SK-N-SH (cell line): ENCODE measurements at regions not wholly inside any gene's neighbourhood (a gene's known extent, or its start where the extent isn't known, plus 50 kb on each side); places are given as distances from the start of the nearest gene placed in this dataset.
"Not testable (repeated sequence)": the region's sequence is repeated elsewhere in the genome, so short reads cannot be mapped to it uniquely, and the experiment has no call there.

Source experiments
- CTCF ChIA-PET: fragments of 300-600, 350-600 bp; formaldehyde crosslinking; extraction: SDS; loops from one replicate; lab custom pipeline; 2021; lab: Yijun Ruan, JAX
- POLR2A ChIA-PET: fragments of 350-600 bp; sonication (Branson Sonifier 250); formaldehyde crosslinking; extraction: SDS; loops from one replicate; lab custom pipeline; 2020; ENCODE audit warnings: antibody characterized with exemption, inconsistent platforms; lab: Yijun Ruan, JAX
- DNase-seq: peaks from one replicate; pipeline ENCODE4 v3.0.0; 2012
- H2AFZ ChIP-seq: fragments of 200-600 bp; sonication (generic); 2 replicates; pipeline ENCODE4 v1.8.1; 2016; ENCODE audit warnings: antibody characterized with exemption, mild to moderate bottlenecking, low read depth
- H3F3A ChIP-seq: fragments of 200-600 bp; sonication (generic); replicated peaks from 2 replicates; pipeline ENCODE3; 2016; ENCODE audit warnings: antibody characterized with exemption, mild to moderate bottlenecking; ENCODE audit not compliant: insufficient read depth
- H3K27ac ChIP-seq, 2 experiments: fragments of 200-500 bp in 1 of 2; fragments of 200-600 bp in 1 of 2; sonication (Bioruptor generic) in 1 of 2; sonication (generic), shearing (Covaris generic) in 1 of 2; 2 replicates each; pipeline versions ENCODE4 v1.5.1 to v1.6.1; 2014 to 2016; ENCODE audit warnings: low read depth in 2 of 2, inconsistent platforms in 1 of 2, low read length in 1 of 2, mild to moderate bottlenecking in 1 of 2, mixed read lengths in 1 of 2
- H3K27me3 ChIP-seq: fragments of 200-600 bp; sonication (generic), shearing (Covaris generic); 2 replicates; pipeline ENCODE4 v1.6.1; 2016; ENCODE audit warnings: mixed run types; ENCODE audit not compliant: insufficient read depth
- H3K36me3 ChIP-seq, 2 experiments: fragments of 200-500 bp in 1 of 2; fragments of 200-600 bp in 1 of 2; sonication (Bioruptor generic) in 1 of 2; sonication (generic) in 1 of 2; replicated peaks in 1 of 2; 2 replicates each; pipeline versions ENCODE3 to v1.5.1; 2014 to 2016; ENCODE audit warnings: low read length in 1 of 2, mild to moderate bottlenecking in 1 of 2; ENCODE audit not compliant: insufficient read depth in 2 of 2, control insufficient read depth in 1 of 2
- H3K4me1 ChIP-seq, 2 experiments: fragments of 200-500 bp in 1 of 2; fragments of 200-600 bp in 1 of 2; sonication (Bioruptor generic) in 1 of 2; sonication (generic), shearing (Covaris generic) in 1 of 2; 2 replicates each; pipeline versions ENCODE4 v1.5.1 to v1.6.1; 2014 to 2016; ENCODE audit warnings: low read depth in 1 of 2, low read length in 1 of 2, mixed run types in 1 of 2; ENCODE audit not compliant: insufficient read depth in 2 of 2, control insufficient read depth in 1 of 2
- H3K4me2 ChIP-seq: fragments of 200-600 bp; sonication (generic), shearing (Covaris generic); 2 replicates; pipeline ENCODE4 v1.6.1; 2017; ENCODE audit warnings: mixed run types
- H3K4me3 ChIP-seq, 2 experiments: fragments of 200-500 bp in 1 of 2; fragments of 200-600 bp in 1 of 2; sonication (Bioruptor generic) in 1 of 2; sonication (generic), shearing (Covaris generic) in 1 of 2; 2 replicates each; pipeline versions ENCODE4 v1.5.1 to v1.8.1; 2014 to 2016; ENCODE audit warnings: low read depth in 2 of 2, inconsistent platforms in 1 of 2, low read length in 1 of 2, mild to moderate bottlenecking in 1 of 2, mixed read lengths in 1 of 2, moderate library complexity in 1 of 2
- H3K79me2 ChIP-seq: fragments of 200-600 bp; sonication (generic); 2 replicates; pipeline ENCODE4 v1.8.1; 2017; ENCODE audit warnings: mild to moderate bottlenecking; ENCODE audit not compliant: insufficient read depth
- H3K9ac ChIP-seq: fragments of 200-600 bp; sonication (generic); 2 replicates; pipeline ENCODE4 v1.6.1; 2017; ENCODE audit warnings: mixed run types
- H3K9me2 ChIP-seq: fragments of 200-600 bp; sonication (generic); 2 replicates; pipeline ENCODE4 v1.6.1; 2017; ENCODE audit warnings: mixed run types
- H3K9me3 ChIP-seq: fragments of 200-600 bp; sonication (generic); 2 replicates; pipeline ENCODE4 v1.6.1; 2017; ENCODE audit warnings: mixed run types, mild to moderate bottlenecking, moderate library complexity
- H4K20me1 ChIP-seq: fragments of 200-600 bp; sonication (generic); 2 replicates; pipeline ENCODE4 v1.6.1; 2017; ENCODE audit warnings: mild to moderate bottlenecking, mixed run types; ENCODE audit not compliant: insufficient read depth
- FOSL2 ChIP-seq: IDR thresholded peaks from 2 replicates; pipeline ENCODE4 v1.4.0; 2012; ENCODE audit warnings: low read depth, mild to moderate bottlenecking, moderate library complexity, borderline replicate concordance
- FOXM1 ChIP-seq: IDR thresholded peaks from 2 replicates; pipeline ENCODE4 v1.4.0; 2012; ENCODE audit warnings: low read depth, mild to moderate bottlenecking
- NRF1 ChIP-seq: IDR thresholded peaks from 2 replicates; pipeline ENCODE4 v1.6.1; 2012; ENCODE audit warnings: low read depth, mild to moderate bottlenecking, low read length
- RAD21 ChIP-seq: IDR thresholded peaks from 2 replicates; pipeline ENCODE4 v1.6.1; 2012; ENCODE audit warnings: mild to moderate bottlenecking, low read length
- SIN3A ChIP-seq: IDR thresholded peaks from 2 replicates; pipeline ENCODE4 v1.6.1; 2012; ENCODE audit warnings: low read depth, mild to moderate bottlenecking, low read length, moderate library complexity, borderline replicate concordance
- SMC3 ChIP-seq: IDR thresholded peaks from 2 replicates; pipeline ENCODE4 v1.6.1; 2012; ENCODE audit warnings: low read depth, low read length, improper control_type of control experiment
- YY1 ChIP-seq: IDR thresholded peaks from 2 replicates; pipeline ENCODE4 v1.4.0; 2012; ENCODE audit warnings: low read depth, mild to moderate bottlenecking
- WGBS: methylation state at CpG from one replicate; pipeline ENCODE4 v1.1.6; 2017; ENCODE audit warnings: low lambda C conversion rate; 5-methylcytosine and 5-hydroxymethylcytosine counted together
- TF ChIP-seq, protein P1 (sequence below): fragments of 200-600 bp; sonication (generic); IDR thresholded peaks from 2 replicates; pipeline ENCODE4 v1.6.1; 2017; ENCODE audit warnings: antibody characterized with exemption, mild to moderate bottlenecking, moderate library complexity

DNA sequence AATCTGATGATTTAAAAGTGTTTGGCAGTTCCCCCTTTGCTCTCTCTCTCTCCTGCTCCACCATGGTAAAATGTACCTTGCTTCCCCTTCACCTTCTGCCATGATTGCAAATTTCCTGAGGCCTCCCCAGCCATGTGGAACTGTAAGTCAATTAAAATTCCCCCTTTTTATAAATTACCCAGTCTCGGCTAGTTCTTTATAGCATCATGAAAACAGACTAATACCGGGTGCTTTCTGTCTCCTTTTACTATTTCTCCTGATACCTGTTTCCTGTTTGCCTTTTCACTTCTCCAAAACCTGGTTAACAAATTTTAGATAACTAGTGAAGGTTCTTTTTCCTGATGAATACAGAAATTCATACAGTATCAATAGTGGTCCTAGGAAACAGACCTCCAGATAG is 1670.3 kb downstream of the MRPL39 start:
- TF ChIP-seq NRF1 = no peak
- H3K9ac ChIP-seq = no peak overlapping the region
- 68% methylated on average over 2 of the region's 2 CpGs for WGBS
- H3K36me3 ChIP-seq = no peaks in the 10 kb centered on the region
- no peaks in the 10 kb centered on the region for H3K9me2 ChIP-seq
- no peak overlapping the region for H3K4me3 ChIP-seq
- no peaks in the 10 kb centered on the region for H3K27me3 ChIP-seq
- H3K9me3 ChIP-seq = no peaks in the 10 kb centered on the region
- CTCF ChIA-PET = interaction anchor here (1.6 to 1.9 kb wide), 3 partner anchors 12 to 108 kb away, joined by 4 to 6 read pairs (median 5); no protein-coding TSS in a partner anchor
- no peaks in the 10 kb centered on the region for H3K4me1 ChIP-seq
- no peaks in the 10 kb centered on the region for H3F3A ChIP-seq
- no peak for DNase-seq
- H3K79me2 ChIP-seq = no peaks in the 10 kb centered on the region
- H3K27ac ChIP-seq = no peak overlapping the region
- no peak overlapping the region for H2AFZ ChIP-seq
- POLR2A ChIA-PET = no interaction called here
- H4K20me1 ChIP-seq = no peaks in the 10 kb centered on the region
- H3K4me2 ChIP-seq = no peak overlapping the region

DNA sequence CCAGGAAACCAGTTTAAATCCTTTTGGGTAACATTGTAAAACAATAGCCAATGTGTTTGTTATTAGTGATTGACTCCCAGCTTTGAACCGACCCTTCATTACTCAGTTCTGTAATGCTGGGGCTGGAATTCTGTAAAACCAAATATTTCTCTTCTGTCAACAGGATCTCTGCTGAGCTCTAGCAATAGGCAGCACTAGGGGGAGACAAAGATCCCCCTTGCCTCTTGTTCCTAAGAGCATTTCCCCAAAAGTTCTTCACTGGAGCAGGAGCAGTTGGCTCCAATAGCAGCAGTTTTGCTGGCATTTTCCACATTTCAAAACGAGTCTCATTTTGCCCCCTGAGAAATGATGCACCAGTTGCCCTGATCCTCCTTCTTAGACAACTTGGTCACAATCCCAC is 1671.1 kb downstream of the MRPL39 start:
- no peaks in the 10 kb centered on the region for H3K79me2 ChIP-seq
- CTCF ChIA-PET = interaction anchor here (0.6 to 1.9 kb wide), 6 partner anchors 11 to 109 kb away, joined by 3 to 6 read pairs (median 4); no protein-coding TSS in a partner anchor

DNA sequence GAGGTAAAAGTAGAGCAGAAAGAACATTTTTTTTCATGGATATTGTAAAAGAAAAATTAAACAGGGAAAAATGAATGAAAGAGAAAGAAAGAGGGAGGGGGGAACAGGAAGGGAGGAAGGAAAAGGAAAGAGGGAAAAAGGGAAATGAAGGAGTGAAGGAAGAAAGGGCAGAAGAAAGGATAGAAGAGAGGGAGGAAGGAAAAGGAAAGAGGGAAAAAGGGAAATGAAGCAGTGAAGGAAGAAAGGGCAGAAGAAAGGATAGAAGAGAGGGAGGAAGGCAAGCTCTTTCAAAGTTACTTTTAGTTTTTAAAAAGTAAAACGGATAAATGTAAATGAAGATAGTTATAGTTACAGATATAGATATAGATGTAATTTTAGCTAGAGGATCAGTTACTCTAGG is 1676.7 kb downstream of the MRPL39 start:
- no peaks in the 10 kb centered on the region for H3K27me3 ChIP-seq
- H3K4me3 ChIP-seq = no peak overlapping the region
- no peaks in the 10 kb centered on the region for H3K79me2 ChIP-seq
- H3K9me2 ChIP-seq = no peaks in the 10 kb centered on the region
- H3K9ac ChIP-seq = no peak overlapping the region
- 63% methylated on average over 1 of the region's 1 CpG for WGBS
- H3K9me3 ChIP-seq = no peaks in the 10 kb centered on the region
- CTCF ChIA-PET = no interaction called here
- no peaks in the 10 kb centered on the region for H3K36me3 ChIP-seq
- no peak overlapping the region for H3K27ac ChIP-seq
- DNase-seq = no peak
- no peaks in the 10 kb centered on the region for H3F3A ChIP-seq
- no peaks in the 10 kb centered on the region for H4K20me1 ChIP-seq
- POLR2A ChIA-PET = no interaction called here
- H3K4me1 ChIP-seq = no peaks in the 10 kb centered on the region
- no peak overlapping the region for H3K4me2 ChIP-seq
- no peak for TF ChIP-seq FOSL2
- no peak for TF ChIP-seq SIN3A
- no peak overlapping the region for H2AFZ ChIP-seq

More for the DNA sequence above, 1671.1 kb downstream of the MRPL39 start:
- Histone ChIP-seq H3F3A (no peaks in the 10 kb centered on the region), H4K20me1 (no peaks in the 10 kb centered on the region), H3K27me3 (no peaks in the 10 kb centered on the region), H3K36me3 (no peaks in the 10 kb centered on the region), H3K4me2 (no peak overlapping the region), H3K27ac (no peak overlapping the region), H3K4me3 (no peak overlapping the region), H2AFZ (no peak overlapping the region), H3K9me2 (no peaks in the 10 kb centered on the region), H3K9ac (no peak overlapping the region), H3K4me1 (no peaks in the 10 kb centered on the region), H3K9me3 (no peaks in the 10 kb centered on the region)
- peak; percentile 39 for DNase-seq
- WGBS = 12% methylated on average over 2 of the region's 2 CpGs
- TF ChIP-seq SMC3 = peak; percentile 58
- TF ChIP-seq YY1 = no peak
- TF ChIP-seq RAD21 = peak; percentile 60
- TF ChIP-seq FOXM1 = no peak
- TF ChIP-seq, protein P1, sequence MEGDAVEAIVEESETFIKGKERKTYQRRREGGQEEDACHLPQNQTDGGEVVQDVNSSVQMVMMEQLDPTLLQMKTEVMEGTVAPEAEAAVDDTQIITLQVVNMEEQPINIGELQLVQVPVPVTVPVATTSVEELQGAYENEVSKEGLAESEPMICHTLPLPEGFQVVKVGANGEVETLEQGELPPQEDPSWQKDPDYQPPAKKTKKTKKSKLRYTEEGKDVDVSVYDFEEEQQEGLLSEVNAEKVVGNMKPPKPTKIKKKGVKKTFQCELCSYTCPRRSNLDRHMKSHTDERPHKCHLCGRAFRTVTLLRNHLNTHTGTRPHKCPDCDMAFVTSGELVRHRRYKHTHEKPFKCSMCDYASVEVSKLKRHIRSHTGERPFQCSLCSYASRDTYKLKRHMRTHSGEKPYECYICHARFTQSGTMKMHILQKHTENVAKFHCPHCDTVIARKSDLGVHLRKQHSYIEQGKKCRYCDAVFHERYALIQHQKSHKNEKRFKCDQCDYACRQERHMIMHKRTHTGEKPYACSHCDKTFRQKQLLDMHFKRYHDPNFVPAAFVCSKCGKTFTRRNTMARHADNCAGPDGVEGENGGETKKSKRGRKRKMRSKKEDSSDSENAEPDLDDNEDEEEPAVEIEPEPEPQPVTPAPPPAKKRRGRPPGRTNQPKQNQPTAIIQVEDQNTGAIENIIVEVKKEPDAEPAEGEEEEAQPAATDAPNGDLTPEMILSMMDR = peak; percentile 70
- POLR2A ChIA-PET = no interaction called here

DNA sequence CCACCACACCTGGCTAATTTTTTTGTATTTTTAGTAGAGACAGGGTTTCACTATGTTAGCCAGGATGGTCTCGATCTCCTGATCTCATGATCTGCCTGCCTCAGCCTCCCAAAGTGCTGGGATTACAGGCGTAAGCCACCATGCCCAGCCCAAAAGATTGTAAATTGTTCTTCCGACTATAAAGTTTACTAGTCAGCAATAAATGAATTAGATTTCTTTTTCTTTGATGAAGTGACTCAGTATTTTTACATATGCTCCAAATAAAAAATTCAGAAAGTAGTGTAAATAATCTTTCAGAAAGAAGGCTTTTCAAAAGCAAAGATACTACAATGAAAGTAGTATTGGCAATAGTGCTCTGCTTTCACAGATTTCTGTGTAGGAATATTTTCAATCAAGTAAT is 1680.9 kb downstream of the MRPL39 start:
- DNase-seq, H3F3A ChIP-seq, POLR2A ChIA-PET, H3K9ac ChIP-seq, H3K4me2 ChIP-seq, H2AFZ ChIP-seq, H4K20me1 ChIP-seq, H3K9me2 ChIP-seq, H3K4me3 ChIP-seq, H3K27me3 ChIP-seq, H3K79me2 ChIP-seq, CTCF ChIA-PET, H3K27ac ChIP-seq, H3K36me3 ChIP-seq, H3K9me3 ChIP-seq, H3K4me1 ChIP-seq: not testable (repeated sequence)
- WGBS = 69% methylated on average over 3 of the region's 3 CpGs
